Esophagus muscularis mucosa (tissue), 3 donors: ENCODE measurements at regions not wholly inside any gene's neighbourhood (a gene's known extent, or its start where the extent isn't known, plus 50 kb on each side); places are given as distances from the start of the nearest gene placed in this dataset.

Experiments
- CTCF ChIP-seq, 3 experiments: fragments of 200-600 bp in 2 of 3; fragments of 450-650 bp in 1 of 3; sonication (generic) in 2 of 3; IDR thresholded peaks; one replicate each; pipeline ENCODE4 v1.5.1; 2017 to 2019; ENCODE audit warnings: antibody characterized with exemption in 3 of 3, mild to moderate bottlenecking in 2 of 3, moderate library complexity in 1 of 3
- EP300 ChIP-seq: sonication (generic); formaldehyde crosslinking; IDR thresholded peaks from one replicate; pipeline ENCODE4 v1.6.1; 2017; ENCODE audit warnings: antibody characterized with exemption

- TF ChIP-seq CTCF (IDR thresholded peaks at IDR 0.05) (no peak), EP300 (no peak)
Observed at GRCh38 chr7:15857026-15857425, 170.5 kb upstream of the MEOX2 start.
